LNCAP (cell line): ENCODE measurements at regions not wholly inside any gene's neighbourhood (a gene's known extent, or its start where the extent isn't known, plus 50 kb on each side); places are given as distances from the start of the nearest gene placed in this dataset.

Experiments used
- TF ChIP-seq, protein P1 (sequence below): fragments of 450-650 bp; IDR thresholded peaks from 2 replicates; pipeline ENCODE4 v1.5.1; 2017; ENCODE audit warnings: mild to moderate bottlenecking

DNA sequence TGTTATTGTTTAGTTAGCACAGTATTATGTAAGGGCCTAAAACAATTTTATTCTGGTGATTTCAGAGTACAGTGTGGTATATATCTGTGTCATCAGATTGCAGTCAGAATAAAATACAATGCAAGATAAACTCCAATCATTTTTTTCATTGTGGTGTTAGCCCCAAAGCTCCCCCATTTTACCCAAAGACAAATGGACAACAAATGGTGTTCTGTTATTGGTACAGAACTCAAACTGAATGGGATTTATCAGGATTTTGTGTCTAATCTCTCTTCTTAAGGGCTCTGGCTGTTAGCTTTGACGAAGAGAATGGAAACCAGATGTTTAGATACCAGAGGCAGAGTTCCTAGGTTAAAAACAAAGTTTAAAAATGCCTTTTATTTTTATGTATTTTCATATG, 163.1 kb upstream of the USP25 start:
- TF ChIP-seq, protein P1, sequence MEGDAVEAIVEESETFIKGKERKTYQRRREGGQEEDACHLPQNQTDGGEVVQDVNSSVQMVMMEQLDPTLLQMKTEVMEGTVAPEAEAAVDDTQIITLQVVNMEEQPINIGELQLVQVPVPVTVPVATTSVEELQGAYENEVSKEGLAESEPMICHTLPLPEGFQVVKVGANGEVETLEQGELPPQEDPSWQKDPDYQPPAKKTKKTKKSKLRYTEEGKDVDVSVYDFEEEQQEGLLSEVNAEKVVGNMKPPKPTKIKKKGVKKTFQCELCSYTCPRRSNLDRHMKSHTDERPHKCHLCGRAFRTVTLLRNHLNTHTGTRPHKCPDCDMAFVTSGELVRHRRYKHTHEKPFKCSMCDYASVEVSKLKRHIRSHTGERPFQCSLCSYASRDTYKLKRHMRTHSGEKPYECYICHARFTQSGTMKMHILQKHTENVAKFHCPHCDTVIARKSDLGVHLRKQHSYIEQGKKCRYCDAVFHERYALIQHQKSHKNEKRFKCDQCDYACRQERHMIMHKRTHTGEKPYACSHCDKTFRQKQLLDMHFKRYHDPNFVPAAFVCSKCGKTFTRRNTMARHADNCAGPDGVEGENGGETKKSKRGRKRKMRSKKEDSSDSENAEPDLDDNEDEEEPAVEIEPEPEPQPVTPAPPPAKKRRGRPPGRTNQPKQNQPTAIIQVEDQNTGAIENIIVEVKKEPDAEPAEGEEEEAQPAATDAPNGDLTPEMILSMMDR, result no peak

DNA sequence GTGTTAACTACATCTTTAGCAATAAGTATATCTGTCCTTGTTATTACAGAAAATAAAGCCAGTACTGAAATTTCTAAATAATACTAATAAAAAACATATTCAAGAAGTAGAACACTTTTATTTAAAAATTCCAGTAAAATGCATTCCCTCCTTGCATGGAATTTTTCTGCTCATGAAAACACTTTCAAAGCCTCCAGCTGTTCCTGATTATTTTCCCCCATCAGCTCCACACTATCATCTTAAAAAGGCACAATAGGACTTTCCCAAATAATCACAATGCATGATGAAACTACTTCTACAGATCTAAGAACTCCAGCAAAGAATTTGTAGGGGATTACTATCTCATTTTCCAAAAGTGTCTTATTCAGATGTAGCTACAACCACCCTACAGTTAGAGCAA, 162.6 kb upstream of the USP25 start:
- TF ChIP-seq, protein P1, result no peak

DNA sequence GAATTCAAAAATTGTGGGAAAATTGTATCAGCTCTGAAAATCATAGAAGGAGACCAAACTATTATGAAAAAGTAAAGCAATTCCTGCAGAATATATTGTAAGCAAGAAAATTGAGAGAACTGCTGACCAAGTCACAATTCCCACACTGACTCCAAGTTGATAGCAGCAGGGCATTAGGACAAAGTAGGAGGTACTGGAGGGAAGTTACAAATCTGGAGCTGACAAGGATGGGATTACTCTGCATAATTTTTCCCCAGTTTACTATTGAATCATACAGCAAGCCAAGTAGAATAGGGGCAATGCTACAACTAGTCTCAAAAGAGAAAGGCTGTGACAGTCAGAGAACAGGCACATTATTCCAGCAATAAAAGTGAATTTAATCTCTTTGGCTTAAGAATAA, 161.3 kb upstream of the USP25 start:
- TF ChIP-seq, protein P1, result no peak

DNA sequence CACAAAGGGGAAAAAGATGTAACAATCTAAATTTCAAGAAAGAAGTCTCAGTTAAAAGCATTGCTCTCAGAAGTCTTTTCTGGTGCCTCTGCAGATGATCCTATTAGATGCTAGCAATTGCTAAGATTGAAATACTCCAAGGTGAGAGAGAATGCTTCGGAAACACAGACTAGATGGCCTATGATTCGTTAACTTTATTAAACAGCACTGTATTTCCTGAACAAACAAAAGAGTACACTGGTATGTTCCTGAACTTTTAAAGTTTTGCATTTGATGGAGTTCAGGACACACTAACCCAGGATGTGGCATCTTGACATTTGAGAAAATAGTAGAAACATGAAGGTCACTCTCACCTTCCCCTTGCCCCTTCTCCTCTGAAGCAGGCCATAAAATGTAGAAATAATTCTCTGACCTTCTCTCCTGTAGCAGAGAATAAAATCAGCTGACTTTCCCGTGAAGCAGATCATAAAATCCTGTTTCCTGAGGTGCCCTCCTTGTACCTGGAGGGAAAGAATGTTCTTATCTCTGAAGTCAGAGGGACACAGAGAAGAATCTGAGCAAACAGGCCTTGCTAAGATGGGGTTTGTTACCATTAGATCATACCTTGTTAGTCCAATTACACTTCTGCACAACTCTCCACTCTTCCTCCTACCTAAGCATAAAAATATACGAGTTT, 142.9 kb upstream of the USP25 start:
- TF ChIP-seq, protein P1, result no peak

DNA sequence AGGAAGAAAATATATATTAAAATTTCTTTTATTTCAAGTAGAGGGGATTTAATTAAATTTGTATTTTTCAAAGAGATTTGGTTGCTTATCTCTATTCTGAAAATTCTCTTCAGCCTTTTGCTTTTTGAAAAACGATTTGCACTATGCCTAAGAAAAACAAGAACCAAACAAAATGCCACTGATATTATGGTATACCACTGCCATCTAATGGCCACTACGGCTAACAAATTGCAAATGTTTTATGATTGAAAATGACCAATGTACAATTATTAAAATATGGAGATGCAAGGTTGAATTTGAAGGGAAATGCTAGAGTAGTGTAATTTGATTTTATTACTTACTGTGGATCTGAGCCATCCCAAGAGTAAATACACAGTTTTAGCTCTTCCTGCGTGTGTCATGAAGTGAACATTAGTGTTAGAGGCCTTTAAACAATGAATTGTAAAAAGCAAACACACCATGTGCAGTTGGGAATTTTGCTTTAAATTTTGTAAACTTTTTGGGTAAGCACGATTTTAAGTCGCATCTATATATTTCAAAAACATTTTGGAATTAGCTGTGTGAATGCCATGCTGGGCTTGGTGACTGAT, 137.4 kb upstream of the USP25 start:
- TF ChIP-seq, protein P1, result peak; percentile 67

DNA sequence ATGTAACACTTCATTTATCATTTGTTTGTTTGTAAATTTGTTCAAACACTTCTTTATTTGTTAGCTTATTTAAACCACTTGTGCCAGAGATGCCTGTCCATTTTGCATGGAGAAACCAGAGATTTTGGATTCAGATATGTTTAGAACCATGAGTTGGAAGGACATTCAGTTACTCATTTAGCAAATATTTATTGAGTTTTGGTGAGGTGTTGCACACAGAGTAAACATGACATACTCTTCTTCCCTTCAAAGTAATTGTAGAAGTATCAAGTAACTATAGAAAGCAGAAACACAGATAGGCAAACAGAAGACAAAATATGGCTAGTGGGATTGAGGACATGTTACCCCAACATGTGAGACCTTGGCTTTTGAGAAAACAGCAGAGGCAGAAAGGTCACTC, 136.8 kb upstream of the USP25 start:
- TF ChIP-seq, protein P1, result no peak

DNA sequence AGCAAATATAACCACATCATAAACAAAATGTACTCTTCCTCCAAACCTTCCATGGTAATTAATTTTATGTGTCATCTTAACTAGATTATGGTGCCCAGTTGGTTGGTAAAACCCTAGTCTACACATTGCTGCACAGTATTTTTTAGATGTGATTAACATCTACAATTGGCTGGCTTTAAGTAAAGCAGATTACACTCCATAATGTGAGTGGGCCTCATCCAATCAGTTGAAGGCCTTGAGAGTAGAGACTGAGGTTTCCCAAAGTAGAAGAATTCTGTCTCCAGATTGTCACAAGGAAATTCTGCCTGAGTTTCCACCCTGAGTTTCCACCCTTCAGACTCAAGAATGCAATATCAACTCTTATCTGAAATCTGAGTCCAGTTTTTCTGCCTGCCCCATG, 128.4 kb upstream of the USP25 start:
- TF ChIP-seq, protein P1, result no peak
